Hematopoietic multipotent progenitor cell treated with erythropoietin and hydrocortisone succinate and interleukin-3 and kit ligand, for 15 days (in vitro differentiated cells): ENCODE measurements at regions not wholly inside any gene's neighbourhood (a gene's known extent, or its start where the extent isn't known, plus 50 kb on each side); places are given as distances from the start of the nearest gene placed in this dataset.
A peak's percentile ranks its signal among the peaks of the same experiment; 100 is the strongest.
"Not testable (repeated sequence)": the region's sequence is repeated elsewhere in the genome, so short reads cannot be mapped to it uniquely, and the experiment has no call there.

Experiments used
- DNase-seq: peaks from one replicate; pipeline ENCODE4 v3.0.0-alpha.2; 2015; ENCODE audit warnings: low spot score

DNA sequence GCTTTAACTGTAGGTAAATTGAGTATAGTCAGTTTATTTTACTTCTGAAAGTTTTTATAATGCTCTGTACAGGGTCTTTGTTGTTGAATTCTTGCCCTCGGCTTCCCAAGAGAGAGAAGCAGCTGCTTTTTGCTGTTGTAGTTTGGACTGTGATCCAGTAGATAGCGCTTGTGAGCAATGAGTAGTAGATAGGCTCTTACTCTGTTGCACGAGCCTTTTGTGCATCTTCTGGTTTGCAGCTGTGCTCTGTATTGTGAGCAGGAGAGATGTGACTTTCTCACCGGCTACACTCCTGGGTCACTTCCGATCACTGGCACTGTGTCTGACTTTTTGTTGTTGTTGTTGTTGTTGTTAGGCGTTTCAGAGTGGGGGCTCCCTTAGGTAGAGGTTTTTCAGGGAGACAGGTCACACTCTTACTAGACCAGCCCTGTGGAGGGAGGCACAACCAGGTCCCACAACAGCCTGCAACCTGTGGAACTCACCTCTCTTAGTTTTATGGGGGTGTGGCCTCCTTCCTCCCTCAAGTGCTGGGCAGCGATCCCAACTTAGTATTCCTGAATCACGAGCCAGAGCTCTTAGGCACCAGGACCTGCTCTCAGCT lies 822.1 kb upstream of the GALNTL6 start:
- DNase-seq, result no peak

DNA sequence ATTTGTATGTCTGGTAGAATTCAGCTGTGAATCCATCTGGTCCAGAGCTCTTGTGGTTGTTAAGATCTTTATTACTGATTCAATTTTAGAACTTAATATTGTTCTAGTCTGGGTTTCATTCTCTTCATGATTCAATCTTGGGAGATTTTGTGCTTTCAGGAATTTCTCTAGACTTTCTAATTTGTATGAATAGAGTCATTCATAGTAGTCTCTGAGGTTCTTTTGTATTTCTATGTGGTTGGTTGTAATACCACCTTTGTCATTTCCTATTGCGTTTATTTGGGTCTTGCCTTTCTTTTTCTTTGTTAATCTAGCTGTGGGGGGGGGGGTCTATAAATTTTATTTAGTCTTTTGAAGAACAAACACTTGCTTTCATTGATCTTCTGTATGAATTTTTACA lies 824.8 kb upstream of the GALNTL6 start:
- DNase-seq, result no peak

DNA sequence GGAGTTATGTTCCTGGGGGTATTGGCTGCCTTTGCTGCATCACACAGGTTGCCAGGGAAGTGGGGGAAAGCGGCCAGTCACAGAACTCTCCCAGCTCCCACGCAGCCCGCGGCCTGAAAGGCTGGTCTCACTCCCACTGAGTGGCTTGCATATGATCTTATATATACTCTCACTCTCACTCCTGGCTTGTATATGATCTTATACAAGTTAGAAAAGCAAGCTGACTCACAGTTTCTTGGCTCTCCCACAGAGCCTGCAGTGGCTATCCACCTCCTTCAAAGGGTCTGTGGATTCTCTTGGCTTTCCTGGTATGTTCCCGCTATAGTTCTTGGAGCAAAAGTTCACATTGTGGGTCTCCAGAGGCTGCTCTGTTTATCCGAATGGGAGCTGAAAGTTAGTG lies 833.5 kb upstream of the GALNTL6 start:
- no peak for DNase-seq

GRCh38 chr4:170978990-170979389 lies 834.2 kb upstream of the GALNTL6 start:
- no peak for DNase-seq

DNA sequence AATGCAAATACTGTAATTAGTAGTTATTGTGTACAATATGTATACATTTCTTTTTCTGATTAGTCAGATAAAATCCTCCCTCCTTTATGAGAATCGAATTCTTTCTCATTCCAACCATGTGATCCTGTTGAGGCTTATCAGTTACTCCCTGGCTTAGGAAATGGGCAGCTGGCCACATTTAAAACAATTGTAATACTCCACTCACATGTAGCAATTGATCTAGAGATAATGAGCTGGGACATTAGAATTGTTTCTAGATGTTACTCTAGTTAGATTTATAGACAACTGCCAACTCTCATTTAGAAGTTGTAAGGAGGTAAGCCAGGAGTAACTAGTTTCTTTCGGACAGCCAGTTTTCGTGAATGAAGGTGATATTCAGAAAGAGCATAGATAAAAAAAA lies 859.3 kb upstream of the AADAT start:
- DNase-seq, result no peak

- no peak for DNase-seq
These were observed 850.4 kb upstream of the AADAT start for GRCh38 chr4:170940043-170940724.

DNA sequence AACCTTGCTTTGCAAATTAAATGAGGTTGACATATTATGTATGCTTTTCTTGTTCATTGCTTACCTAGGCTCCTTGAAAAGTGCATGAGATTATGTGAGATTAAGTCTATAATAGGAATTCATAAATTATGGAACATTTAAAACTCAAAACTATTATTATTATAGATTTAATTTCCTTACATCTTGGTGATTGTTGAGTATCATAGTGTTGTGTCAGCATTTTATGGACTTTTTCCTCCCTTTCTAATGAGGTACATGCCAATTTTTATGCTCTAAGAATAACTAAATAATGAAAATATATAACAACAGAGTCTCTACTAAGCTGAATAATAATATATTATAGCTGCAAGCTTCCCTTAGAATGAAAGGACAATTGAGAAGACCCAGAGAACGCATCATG lies 848.8 kb upstream of the AADAT start:
- no peak for DNase-seq

DNA sequence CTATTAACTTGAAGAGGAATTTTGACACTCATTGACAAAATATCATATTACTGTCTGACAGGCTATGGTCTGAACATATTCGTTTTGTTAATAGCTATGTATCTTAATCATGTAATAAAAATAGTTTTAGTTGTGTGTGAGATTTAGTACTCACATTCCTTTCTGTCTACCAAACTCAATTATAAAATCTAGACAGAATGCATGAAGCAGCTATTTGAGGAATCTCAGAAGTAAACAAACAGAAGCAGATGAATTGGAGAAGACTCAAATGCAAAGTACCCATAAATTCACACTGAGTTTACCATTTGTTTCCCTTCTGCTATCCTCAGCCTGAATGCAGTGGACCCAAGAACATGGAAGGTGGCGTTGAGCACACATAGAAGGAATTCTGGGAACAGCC lies 841.6 kb upstream of the AADAT start:
- no peak for DNase-seq

GRCh38 chr4:170888660-170889059 lies 798.9 kb upstream of the AADAT start:
- DNase-seq, result no peak

DNA sequence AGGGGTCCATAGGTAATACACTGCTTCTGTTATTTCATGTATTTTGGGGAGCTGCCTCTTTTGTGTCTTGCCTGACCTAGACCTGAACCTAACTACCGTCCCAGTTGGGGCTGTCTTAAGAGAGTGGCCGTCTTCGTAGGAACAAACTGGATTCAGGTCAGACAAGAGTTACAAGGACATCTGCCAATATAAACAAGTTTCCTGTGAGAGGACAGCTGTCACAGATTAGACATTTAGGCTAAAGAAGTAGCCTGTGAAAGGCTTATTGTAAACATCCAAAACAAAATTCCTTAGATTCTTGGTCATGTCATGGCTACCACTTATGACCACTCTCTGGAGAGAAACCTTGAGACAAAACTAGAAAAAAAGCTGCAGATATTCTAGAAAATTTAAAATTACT lies 797.6 kb upstream of the AADAT start:
- no peak for DNase-seq

- DNase-seq, result no peak
These were observed 795.3 kb upstream of the AADAT start for GRCh38 chr4:170884969-170885570.

DNA sequence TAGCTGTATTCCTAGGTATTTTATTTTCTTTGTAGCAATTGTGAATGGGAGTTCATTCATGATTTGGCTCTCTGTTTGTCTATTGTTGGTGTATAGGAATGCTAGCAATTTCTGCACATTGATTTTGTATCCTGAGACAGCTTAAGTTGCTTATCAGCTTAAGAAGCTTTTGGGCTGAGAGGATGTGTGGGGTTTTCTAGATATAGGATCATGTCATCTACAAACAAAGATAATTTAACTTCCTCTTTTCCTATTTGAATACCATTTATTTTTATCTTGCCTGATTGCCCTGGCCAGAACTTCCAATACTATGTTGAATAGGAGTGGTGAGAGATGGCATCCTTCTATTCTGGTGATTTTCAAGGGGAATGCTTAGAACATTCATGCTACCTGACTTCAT lies 791.9 kb upstream of the AADAT start:
- DNase-seq, result not testable (repeated sequence)

DNA sequence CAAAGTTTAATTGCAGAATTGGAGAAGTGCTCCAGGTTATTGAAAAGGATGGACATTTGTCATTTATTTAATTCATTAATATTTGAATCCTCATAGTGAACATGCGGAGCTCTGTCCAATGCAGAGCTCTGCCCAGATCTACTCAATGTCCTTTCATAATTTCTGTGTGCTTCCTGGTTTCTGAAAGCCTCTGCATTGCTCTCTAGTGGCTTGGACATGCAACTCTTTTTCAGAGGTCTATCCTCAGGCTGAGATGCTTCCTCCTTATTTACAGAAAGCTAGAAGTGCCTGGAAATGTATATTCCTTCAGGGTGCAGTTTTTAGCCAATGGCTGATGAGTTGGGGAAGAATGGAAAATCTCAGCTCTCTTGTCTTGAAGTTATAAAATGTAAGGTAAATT lies 786.1 kb upstream of the AADAT start:
- no peak for DNase-seq

DNA sequence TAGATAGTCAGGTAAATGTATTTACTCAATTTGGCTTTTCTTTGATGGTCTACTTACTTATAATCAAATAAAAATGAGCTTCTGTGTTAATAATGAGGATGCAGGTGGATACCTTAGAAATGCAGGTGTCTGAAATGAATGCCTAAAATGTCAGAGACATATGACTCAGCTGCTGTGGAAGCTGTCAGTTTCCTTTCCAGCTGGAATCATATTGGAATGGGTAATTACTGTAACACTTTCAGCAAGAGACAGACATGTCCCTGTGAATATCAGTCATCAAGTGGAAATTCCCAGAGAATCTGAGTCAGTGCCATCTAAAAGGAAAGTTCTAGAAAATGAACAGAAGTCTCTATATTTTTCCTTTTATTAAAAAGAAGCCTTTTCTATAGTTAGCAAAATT lies 783.0 kb upstream of the AADAT start:
- no peak for DNase-seq

- no peak for DNase-seq
These were observed 778.4 kb upstream of the AADAT start for GRCh38 chr4:170868170-170868569.

GRCh38 chr4:170854097-170854496 lies 764.3 kb upstream of the AADAT start:
- DNase-seq, result no peak

DNA sequence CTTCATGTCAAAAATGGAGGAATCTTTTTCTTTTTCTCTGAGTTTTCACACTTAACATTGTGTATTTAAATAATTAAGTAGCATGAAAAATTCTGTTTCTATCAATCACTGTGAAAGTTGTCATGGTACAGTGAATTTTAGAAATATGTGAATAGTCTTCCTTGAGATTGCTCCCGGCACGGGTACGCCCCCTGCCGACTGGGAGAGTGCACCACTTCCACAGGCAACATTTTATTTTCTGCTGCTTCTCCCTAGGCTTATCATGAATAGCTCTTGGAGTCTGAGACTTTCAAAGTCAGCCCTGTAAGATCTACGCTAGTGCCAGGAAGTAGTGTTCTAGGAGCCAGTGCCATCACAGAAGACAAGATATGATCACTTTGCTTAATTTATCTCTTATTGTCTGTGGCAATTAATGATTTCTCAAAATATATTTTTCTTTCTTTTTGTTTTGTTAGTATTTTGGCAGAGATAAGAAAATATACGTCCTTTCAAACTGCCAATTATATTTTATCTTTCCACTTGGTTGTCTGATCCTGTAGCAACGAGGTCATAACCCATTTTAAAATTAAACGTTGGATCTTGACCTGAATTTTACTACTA lies 763.8 kb upstream of the AADAT start:
- DNase-seq, result peak; percentile 3

GRCh38 chr4:170849969-170850368 lies 760.2 kb upstream of the AADAT start:
- DNase-seq, result no peak

DNA sequence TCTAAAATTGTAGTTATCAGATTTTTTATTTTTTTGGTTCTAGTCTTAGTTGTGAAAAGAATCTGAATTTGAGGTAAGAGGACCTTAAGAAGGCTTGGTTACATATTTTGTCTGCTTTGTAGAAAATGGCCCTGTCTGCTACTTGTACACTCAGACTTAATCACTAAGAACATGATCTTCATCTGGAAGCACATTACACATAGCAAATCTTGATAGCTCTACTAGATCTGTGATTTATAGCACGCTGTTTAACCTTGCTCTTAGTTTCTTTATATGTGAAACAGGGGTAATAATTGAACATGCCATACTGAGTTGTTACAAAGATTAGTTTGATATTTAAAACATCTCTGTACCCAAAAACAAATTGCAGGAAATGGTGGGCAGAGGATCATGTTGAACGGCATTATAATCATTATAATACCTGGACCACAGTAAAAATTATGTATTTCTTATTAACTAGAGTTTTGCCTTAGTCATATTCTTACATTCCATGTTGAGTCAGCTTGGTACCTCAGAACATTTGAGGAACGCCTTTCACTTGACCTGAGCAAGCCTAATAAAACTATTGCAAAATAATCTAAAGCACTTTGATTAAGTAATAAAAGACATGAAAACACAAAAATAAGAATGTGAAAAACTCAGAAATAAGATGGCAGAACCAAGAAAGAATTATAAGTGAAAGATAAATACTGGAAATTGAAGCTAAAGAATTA lies 738.0 kb upstream of the AADAT start:
- DNase-seq, result no peak

- DNase-seq, result no peak
These were observed 729.0 kb upstream of the AADAT start for GRCh38 chr4:170818786-170819185.

DNA sequence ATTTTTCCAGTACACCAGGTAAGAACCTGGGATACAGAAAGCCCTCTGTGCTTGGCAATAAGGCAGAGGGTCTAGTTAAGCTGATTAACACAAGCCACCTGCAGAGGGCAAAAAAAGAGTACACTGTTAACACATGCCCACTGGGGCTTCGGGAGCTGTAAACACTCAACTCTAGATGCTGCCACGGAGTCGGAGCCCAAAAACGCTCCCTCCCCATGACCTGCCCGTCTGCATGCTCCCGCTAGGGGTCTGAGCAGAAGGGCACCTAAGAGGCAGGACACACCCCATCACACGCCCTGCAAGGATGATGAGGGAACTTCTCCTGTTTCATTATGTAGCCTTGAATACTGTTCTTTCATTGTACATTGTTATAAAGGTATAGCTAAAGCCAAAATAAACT lies 715.6 kb upstream of the AADAT start:
- DNase-seq, result no peak

DNA sequence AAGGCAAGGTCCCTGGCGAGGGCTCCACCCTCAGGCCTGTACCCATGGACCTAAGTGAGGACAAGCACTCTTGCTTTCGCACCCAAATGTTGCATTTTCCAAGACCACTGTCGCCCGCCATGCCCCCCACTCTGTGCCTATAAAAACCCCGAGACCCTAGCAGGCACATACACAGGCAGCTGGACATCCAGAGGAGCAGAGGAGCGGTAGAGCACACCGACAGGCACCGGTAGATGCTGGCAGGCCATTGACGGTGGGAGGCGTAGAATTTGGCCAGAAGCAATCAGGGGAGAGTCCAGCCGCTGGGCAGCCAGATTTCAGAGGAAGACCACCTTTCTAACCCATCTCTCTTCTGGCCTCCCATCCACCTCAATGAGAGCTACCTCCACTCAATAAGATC lies 715.2 kb upstream of the AADAT start:
- DNase-seq, result no peak

DNA sequence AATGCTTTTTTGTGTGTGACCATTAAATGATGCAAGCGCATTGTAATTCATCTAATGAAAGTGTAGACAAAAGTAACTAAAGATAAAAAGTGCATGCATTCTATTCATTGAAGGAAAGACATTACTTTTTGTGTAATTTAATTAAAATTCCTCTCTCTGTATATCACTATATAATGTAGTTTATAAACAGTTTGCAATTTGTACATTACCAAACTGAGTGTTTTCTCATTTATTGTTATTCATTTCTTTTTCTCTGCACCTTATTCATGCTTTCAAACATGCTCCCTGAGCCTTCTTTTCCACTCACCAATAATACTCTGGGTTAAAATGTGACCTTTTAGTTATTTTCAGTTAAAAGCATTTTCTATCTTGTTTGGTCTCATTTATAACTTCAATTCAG lies 713.7 kb upstream of the AADAT start:
- no peak for DNase-seq
